Right ventricle myocardium superior (tissue), 1 donor: ENCODE measurements at regions not wholly inside any gene's neighbourhood (a gene's known extent, or its start where the extent isn't known, plus 50 kb on each side); places are given as distances from the start of the nearest gene placed in this dataset.
"Not testable (repeated sequence)": the region's sequence is repeated elsewhere in the genome, so short reads cannot be mapped to it uniquely, and the experiment has no call there.

Experiments used
- ATAC-seq: fragments of 200-7000 bp; cut with Tn5 transposase; one replicate; pipeline ENCODE4 v1.9.1; 2020; ENCODE audit warnings: mild to moderate bottlenecking; ENCODE audit not compliant: poor library complexity
- DNase-seq: peaks from one replicate; pipeline ENCODE4 v3.0.0-alpha.2; 2020
- intact Hi-C: fragments of 100-400 bp; cut with DNase I; formaldehyde crosslinking; loops from one replicate; pipeline ENCODE4 v1.11.2; 2022
- donor health status: DM: no; HTN: yes; CAD: no; lungs with severe emphysema.

- intact Hi-C loops, result no loop called here
- DNase-seq, result no peak
- no peak for ATAC-seq
Observed at GRCh38 chr13:33340631-33341030, 55.1 kb upstream of the STARD13 start.

- DNase-seq (no peak), ATAC-seq (peak; percentile 69)
- intact Hi-C loops, result no loop called here
Observed at GRCh38 chr13:33341861-33342452, 56.4 kb upstream of the STARD13 start.

- ATAC-seq, result no peak
- intact Hi-C loops, result no loop called here
- no peak for DNase-seq
Observed at GRCh38 chr13:33345842-33346241, 60.3 kb upstream of the STARD13 start.

GRCh38 chr13:33347861-33348260 lies 62.3 kb upstream of the STARD13 start:
- ATAC-seq, result no peak
- intact Hi-C loops, result no loop called here

GRCh38 chr13:33348366-33348765 lies 62.8 kb upstream of the STARD13 start:
- DNase-seq, result no peak
- intact Hi-C loops, result no loop called here
- no peak for ATAC-seq

More at GRCh38 chr13:33347861-33348260, 62.3 kb upstream of the STARD13 start:
- no peak for DNase-seq

GRCh38 chr13:33349288-33349985 lies 63.9 kb upstream of the STARD13 start:
- peak; percentile 44 for DNase-seq
- intact Hi-C loops, result no loop called here

GRCh38 chr13:33349986-33350826 lies 64.7 kb upstream of the STARD13 start:
- ATAC-seq (peak; percentile 84), DNase-seq (peak; percentile 76)
- intact Hi-C loops, result loop anchor here (10.0 kb wide), 2 partner anchors 185 to 375 kb away; no protein-coding TSS in a partner anchor

More at GRCh38 chr13:33349288-33349985, 63.9 kb upstream of the STARD13 start:
- peak; percentile 31 for ATAC-seq

- DNase-seq, result no peak
- peak; percentile 38 for ATAC-seq
- intact Hi-C loops, result loop anchor here (10.0 kb wide), 2 partner anchors 183 to 373 kb away; no protein-coding TSS in a partner anchor
Observed at GRCh38 chr13:33351319-33351718, 65.8 kb upstream of the STARD13 start.

GRCh38 chr13:33352041-33352440 lies 66.5 kb upstream of the STARD13 start:
- ATAC-seq, result no peak
- DNase-seq, result no peak
- intact Hi-C loops, result loop anchor here (10.0 kb wide), 2 partner anchors 183 to 373 kb away; no protein-coding TSS in a partner anchor

GRCh38 chr13:33352526-33352925 lies 67.0 kb upstream of the STARD13 start:
- intact Hi-C loops, result loop anchor here (10.0 kb wide), 2 partner anchors 182 to 372 kb away; no protein-coding TSS in a partner anchor
- DNase-seq (peak; percentile 56), ATAC-seq (no peak)

- ATAC-seq, result peak; percentile 39
- intact Hi-C loops, result loop anchor here (10.0 kb wide), 2 partner anchors 182 to 372 kb away; no protein-coding TSS in a partner anchor
Observed at GRCh38 chr13:33353210-33353609, 67.7 kb upstream of the STARD13 start.

GRCh38 chr13:33353646-33354045 lies 68.1 kb upstream of the STARD13 start:
- ATAC-seq, result no peak
- intact Hi-C loops, result loop anchor here (10.0 kb wide), 2 partner anchors 181 to 371 kb away; no protein-coding TSS in a partner anchor
- DNase-seq, result no peak

More at GRCh38 chr13:33353210-33353609, 67.7 kb upstream of the STARD13 start:
- DNase-seq, result peak; percentile 76

- DNase-seq (no peak), ATAC-seq (peak; percentile 63)
- intact Hi-C loops, result loop anchor here (10.0 kb wide), 2 partner anchors 179 to 369 kb away; no protein-coding TSS in a partner anchor
Observed at GRCh38 chr13:33355201-33355895, 69.8 kb upstream of the STARD13 start.

GRCh38 chr13:33358076-33358475 lies 72.5 kb upstream of the STARD13 start:
- ATAC-seq, DNase-seq: not testable (repeated sequence)
- intact Hi-C loops, result loop anchor here (10.0 kb wide), 2 partner anchors 177 to 367 kb away; no protein-coding TSS in a partner anchor

- DNase-seq (peak; percentile 58), ATAC-seq (peak; percentile 49)
- intact Hi-C loops, result no loop called here
Observed at GRCh38 chr13:33362986-33363727, 77.6 kb upstream of the STARD13 start.

- DNase-seq (no peak), ATAC-seq (no peak)
- intact Hi-C loops, result no loop called here
Observed at GRCh38 chr13:33364192-33364591, 78.6 kb upstream of the STARD13 start.

- intact Hi-C loops, result no loop called here
- DNase-seq (no peak), ATAC-seq (no peak)
Observed at GRCh38 chr13:33366469-33367062, 81.0 kb upstream of the STARD13 start.
